Fibroblast of peridontal ligament (primary cell): ENCODE measurements at regions not wholly inside any gene's neighbourhood (a gene's known extent, or its start where the extent isn't known, plus 50 kb on each side); places are given as distances from the start of the nearest gene placed in this dataset.
"Not testable (repeated sequence)": the region's sequence is repeated elsewhere in the genome, so short reads cannot be mapped to it uniquely, and the experiment has no call there.

Experiments used
- DNase-seq: peaks from one replicate; pipeline ENCODE4 v3.0.0-alpha.2; 2010; ENCODE audit errors: extremely low read depth

GRCh38 chr5:50898966-50899365 is 232.5 kb downstream of the PARP8 start:
- no peak for DNase-seq

GRCh38 chr5:50900952-50901510 is 234.6 kb downstream of the PARP8 start:
- DNase-seq = no peak

GRCh38 chr5:50903651-50904050 is 237.2 kb downstream of the PARP8 start:
- DNase-seq = no peak

- DNase-seq = no peak
These were observed 239.6 kb downstream of the PARP8 start for GRCh38 chr5:50905996-50906570.

- not testable (repeated sequence) for DNase-seq
These were observed 253.7 kb downstream of the PARP8 start for GRCh38 chr5:50920160-50920559.

GRCh38 chr5:50921366-50922133 is 255.1 kb downstream of the PARP8 start:
- no peak for DNase-seq

GRCh38 chr5:50922134-50922941 is 255.9 kb downstream of the PARP8 start:
- not testable (repeated sequence) for DNase-seq

- no peak for DNase-seq
These were observed 256.7 kb downstream of the PARP8 start for GRCh38 chr5:50922942-50923767.

GRCh38 chr5:50923768-50924494 is 257.5 kb downstream of the PARP8 start:
- DNase-seq = no peak

- no peak for DNase-seq
These were observed 261.5 kb downstream of the PARP8 start for GRCh38 chr5:50927953-50928352.

GRCh38 chr5:50929174-50929573 is 262.7 kb downstream of the PARP8 start:
- DNase-seq = no peak

- DNase-seq = no peak
These were observed 267.9 kb downstream of the PARP8 start for GRCh38 chr5:50934343-50934742.

GRCh38 chr5:50945139-50945538 is 278.7 kb downstream of the PARP8 start:
- DNase-seq = no peak

- DNase-seq = no peak
These were observed 281.7 kb downstream of the PARP8 start for GRCh38 chr5:50947906-50948683.

GRCh38 chr5:50953290-50953689 is 286.9 kb downstream of the PARP8 start:
- DNase-seq = no peak

- peak; percentile 42 for DNase-seq
These were observed 292.5 kb downstream of the PARP8 start for GRCh38 chr5:50958852-50959457.

- peak; percentile 51 for DNase-seq
These were observed 296.8 kb downstream of the PARP8 start for GRCh38 chr5:50962934-50963872.

GRCh38 chr5:50963971-50964745 is 297.7 kb downstream of the PARP8 start:
- DNase-seq = no peak
